HS-27A (cell line): ENCODE measurements at regions not wholly inside any gene's neighbourhood (a gene's known extent, or its start where the extent isn't known, plus 50 kb on each side); places are given as distances from the start of the nearest gene placed in this dataset.
"Not testable (repeated sequence)": the region's sequence is repeated elsewhere in the genome, so short reads cannot be mapped to it uniquely, and the experiment has no call there.

Experiments
- DNase-seq: peaks from one replicate; pipeline ENCODE4 v3.0.0-alpha.2; 2012; ENCODE audit warnings: low read depth, missing footprints

- DNase-seq = no peak
Observed at GRCh38 chr9:71632776-71633175, 135.5 kb downstream of the CEMIP2 start.

GRCh38 chr9:71630377-71630995 lies 137.8 kb downstream of the CEMIP2 start:
- no peak for DNase-seq

- no peak for DNase-seq
Observed at GRCh38 chr9:71629578-71630215, 138.6 kb downstream of the CEMIP2 start.

- DNase-seq = no peak
Observed at GRCh38 chr9:71628247-71628646, 140.1 kb downstream of the CEMIP2 start.

GRCh38 chr9:71627537-71627936 lies 140.8 kb downstream of the CEMIP2 start:
- no peak for DNase-seq

- no peak for DNase-seq
Observed at GRCh38 chr9:71626395-71626794, 141.9 kb downstream of the CEMIP2 start.

- no peak for DNase-seq
Observed at GRCh38 chr9:71624728-71625127, 143.6 kb downstream of the CEMIP2 start.

GRCh38 chr9:71620746-71621145 lies 147.6 kb downstream of the CEMIP2 start:
- no peak for DNase-seq

GRCh38 chr9:71620331-71620730 lies 148.0 kb downstream of the CEMIP2 start:
- DNase-seq = no peak

- no peak for DNase-seq
Observed at GRCh38 chr9:71619926-71620325, 148.4 kb downstream of the CEMIP2 start.

- DNase-seq = no peak
Observed at GRCh38 chr9:71614409-71615010, 153.8 kb downstream of the CEMIP2 start.

GRCh38 chr9:71612889-71613288 lies 155.4 kb downstream of the CEMIP2 start:
- no peak for DNase-seq

GRCh38 chr9:71609448-71609830 lies 158.9 kb downstream of the CEMIP2 start:
- no peak for DNase-seq

- peak; percentile 12 for DNase-seq
Observed at GRCh38 chr9:71608825-71609447, 159.4 kb downstream of the CEMIP2 start.

GRCh38 chr9:71608021-71608420 lies 160.3 kb downstream of the CEMIP2 start:
- no peak for DNase-seq

- DNase-seq = no peak
Observed at GRCh38 chr9:71607461-71607881, 160.8 kb downstream of the CEMIP2 start.

- DNase-seq = no peak
Observed at GRCh38 chr9:71604197-71605063, 163.9 kb downstream of the CEMIP2 start.

- DNase-seq = no peak
Observed at GRCh38 chr9:71602652-71603051, 165.7 kb downstream of the CEMIP2 start.

GRCh38 chr9:71595762-71596161 lies 172.6 kb downstream of the CEMIP2 start:
- DNase-seq = not testable (repeated sequence)

- DNase-seq = no peak
Observed at GRCh38 chr9:71594541-71594940, 173.8 kb downstream of the CEMIP2 start.

GRCh38 chr9:71592400-71592799 lies 175.9 kb downstream of the CEMIP2 start:
- no peak for DNase-seq

GRCh38 chr9:71590362-71590761 lies 178.0 kb downstream of the CEMIP2 start:
- no peak for DNase-seq
